AG04450 (cell line): ENCODE measurements at regions not wholly inside any gene's neighbourhood (a gene's known extent, or its start where the extent isn't known, plus 50 kb on each side); places are given as distances from the start of the nearest gene placed in this dataset.
"Not testable (repeated sequence)": the region's sequence is repeated elsewhere in the genome, so short reads cannot be mapped to it uniquely, and the experiment has no call there.

Experiments used
- CTCF ChIA-PET: fragments of 300-600, 350-600 bp; formaldehyde crosslinking; extraction: SDS; loops from one replicate; lab custom pipeline; 2022; ENCODE audit warnings: antibody characterized with exemption, inconsistent platforms; lab: Charles Lee
- POLR2A ChIA-PET: fragments of 350-600 bp; formaldehyde crosslinking; extraction: SDS; loops from one replicate; lab custom pipeline; 2021; ENCODE audit warnings: antibody characterized with exemption, inconsistent platforms; lab: Yijun Ruan, JAX
- DNase-seq: peaks from one replicate; pipeline ENCODE4 v3.0.0-alpha.2; 2011; ENCODE audit warnings: low read depth, low spot score
- H3K27ac ChIP-seq: one replicate; pipeline ENCODE4 v1.5.1; 2012; ENCODE audit warnings: low read depth, low read length, control low read depth
- H3K27me3 ChIP-seq: one replicate; pipeline ENCODE4 v1.6.0; 2012; ENCODE audit warnings: low read length; ENCODE audit not compliant: control insufficient read depth, insufficient read depth
- H3K4me3 ChIP-seq: 2 replicates; pipeline ENCODE4 v1.5.1; 2011; ENCODE audit warnings: mild to moderate bottlenecking, low read depth, low read length, control low read depth
- H3K9me3 ChIP-seq: 2 replicates; pipeline ENCODE4 v1.5.1; 2012; ENCODE audit warnings: low read length; ENCODE audit not compliant: control insufficient read depth, insufficient read depth
- CTCF ChIP-seq: IDR thresholded peaks from 2 replicates; pipeline ENCODE4 v1.5.1; 2011; ENCODE audit warnings: low read depth, low read length, control low read depth, inconsistent platforms

GRCh38 chr20:47974234-47974878 lies 189.1 kb upstream of the SULF2 start:
- no peak for DNase-seq
- Histone ChIP-seq H3K27ac (no peak overlapping the region), H3K4me3 (no peak overlapping the region), H3K27me3 (no peaks in the 10 kb centered on the region), H3K9me3 (peaks cover 5% of the 10 kb centered on the region; the same call in 1 of the 2 replicates)
- CTCF ChIA-PET = no interaction called here
- POLR2A ChIA-PET = no interaction called here
- no peak for TF ChIP-seq CTCF

GRCh38 chr20:47973519-47974233 lies 188.4 kb upstream of the SULF2 start:
- TF ChIP-seq CTCF = no peak
- CTCF ChIA-PET = no interaction called here
- no peak overlapping the region for H3K27ac ChIP-seq
- POLR2A ChIA-PET = no interaction called here
- peaks cover 10% of the 10 kb centered on the region; the same call in 1 of the 2 replicates for H3K9me3 ChIP-seq
- no peak overlapping the region for H3K4me3 ChIP-seq
- DNase-seq = no peak
- no peaks in the 10 kb centered on the region for H3K27me3 ChIP-seq

GRCh38 chr20:47972916-47973309 lies 187.6 kb upstream of the SULF2 start:
- no peak for DNase-seq
- H3K27me3 ChIP-seq = no peaks in the 10 kb centered on the region
- CTCF ChIA-PET = no interaction called here
- H3K27ac ChIP-seq = no peak overlapping the region
- peaks cover 12% of the 10 kb centered on the region; the same call in 1 of the 2 replicates for H3K9me3 ChIP-seq
- POLR2A ChIA-PET = no interaction called here
- no peak overlapping the region for H3K4me3 ChIP-seq
- TF ChIP-seq CTCF = no peak

- POLR2A ChIA-PET, DNase-seq, CTCF ChIA-PET, H3K27ac ChIP-seq, H3K4me3 ChIP-seq, H3K27me3 ChIP-seq: not testable (repeated sequence)
- peaks cover 12% of the 10 kb centered on the region; the same call in 1 of the 2 replicates for H3K9me3 ChIP-seq
Observed at GRCh38 chr20:47972297-47972915, 187.1 kb upstream of the SULF2 start.

GRCh38 chr20:47971058-47971791 lies 185.9 kb upstream of the SULF2 start:
- CTCF ChIA-PET = no interaction called here
- no peak overlapping the region for H3K27ac ChIP-seq
- H3K4me3 ChIP-seq = no peak overlapping the region
- H3K27me3 ChIP-seq = no peaks in the 10 kb centered on the region
- H3K9me3 ChIP-seq = peaks cover 12% of the 10 kb centered on the region; the same call in 1 of the 2 replicates
- TF ChIP-seq CTCF = no peak
- POLR2A ChIA-PET = no interaction called here
- no peak for DNase-seq
